ENCODE measurements at regions not wholly inside any gene's neighbourhood (a gene's known extent, or its start where the extent isn't known, plus 50 kb on each side); places are given as distances from the start of the nearest gene placed in this dataset.

GRCh38 chr9:82563841-82564240 lies 499.1 kb downstream of the RASEF start:
- CTCF ChIA-PET = no interaction called here

GRCh38 chr9:82565188-82565969 lies 497.6 kb downstream of the RASEF start:
- ChIA-PET POLR2A (ENCODE audit: low non-redundant PET) (no interaction called here), CTCF (no interaction called here)
- TF ChIP-seq EZH2 (IDR thresholded peaks at IDR 0.05; ENCODE audit: borderline replicate concordance, low read depth, low read length, poor library complexity, severe bottlenecking) = no peak
- DNase-seq (ENCODE audit: low spot score) = no peak
- intact Hi-C loops (cut with micrococcal nuclease; ENCODE audit: unreplicated experiment) = no loop called here
- Histone ChIP-seq H3K27ac (ENCODE audit: low read depth, low read length, poor library complexity, severe bottlenecking) (no peak overlapping the region), H3K4me1 (ENCODE audit: insufficient read depth, low read length, poor library complexity, severe bottlenecking) (no peaks in the 10 kb centered on the region), H3K4me3 (ENCODE audit: low read depth, low read length, poor library complexity, severe bottlenecking) (no peak overlapping the region), H3K36me3 (ENCODE audit: insufficient read depth, low read length, poor library complexity, severe bottlenecking) (no peaks in the 10 kb centered on the region), H3K9me3 (ENCODE audit: low read depth, low read length, poor library complexity, severe bottlenecking) (no peaks in the 10 kb centered on the region), H3K27me3 (replicated peaks; ENCODE audit: insufficient read depth, low read depth, low read length, poor library complexity) (no peaks in the 10 kb centered on the region)
- BruUV-seq (replicated peaks) = no TSS peak

More at GRCh38 chr9:82563841-82564240, 499.1 kb downstream of the RASEF start:
- intact Hi-C loops (cut with micrococcal nuclease; ENCODE audit: unreplicated experiment) = no loop called here
- no peak for DNase-seq (ENCODE audit: low spot score)
- no TSS peak for BruUV-seq (replicated peaks)
- Histone ChIP-seq H3K27ac (ENCODE audit: low read depth, low read length, poor library complexity, severe bottlenecking) (no peak overlapping the region), H3K9me3 (ENCODE audit: low read depth, low read length, poor library complexity, severe bottlenecking) (no peaks in the 10 kb centered on the region), H3K27me3 (replicated peaks; ENCODE audit: insufficient read depth, low read depth, low read length, poor library complexity) (no peaks in the 10 kb centered on the region), H3K4me1 (ENCODE audit: insufficient read depth, low read length, poor library complexity, severe bottlenecking) (no peaks in the 10 kb centered on the region), H3K4me3 (ENCODE audit: low read depth, low read length, poor library complexity, severe bottlenecking) (no peak overlapping the region), H3K36me3 (ENCODE audit: insufficient read depth, low read length, poor library complexity, severe bottlenecking) (no peaks in the 10 kb centered on the region)
- no peak for TF ChIP-seq CTCF (conservative IDR thresholded peaks at IDR 0.05; ENCODE audit: low read depth, low read length)
- no peak for TF ChIP-seq EZH2 (IDR thresholded peaks at IDR 0.05; ENCODE audit: borderline replicate concordance, low read depth, low read length, poor library complexity, severe bottlenecking)
- POLR2A ChIA-PET (ENCODE audit: low non-redundant PET) = no interaction called here

GRCh38 chr9:82567953-82568352 lies 495.0 kb downstream of the RASEF start:
- Histone ChIP-seq H3K27me3 (replicated peaks; ENCODE audit: insufficient read depth, low read depth, low read length, poor library complexity) (no peaks in the 10 kb centered on the region), H3K27ac (ENCODE audit: low read depth, low read length, poor library complexity, severe bottlenecking) (no peak overlapping the region), H3K9me3 (ENCODE audit: low read depth, low read length, poor library complexity, severe bottlenecking) (no peaks in the 10 kb centered on the region), H3K4me3 (ENCODE audit: low read depth, low read length, poor library complexity, severe bottlenecking) (no peak overlapping the region), H3K36me3 (ENCODE audit: insufficient read depth, low read length, poor library complexity, severe bottlenecking) (no peaks in the 10 kb centered on the region), H3K4me1 (ENCODE audit: insufficient read depth, low read length, poor library complexity, severe bottlenecking) (no peaks in the 10 kb centered on the region)
- ChIA-PET CTCF (no interaction called here), POLR2A (ENCODE audit: low non-redundant PET) (no interaction called here)
- BruUV-seq (replicated peaks) = no TSS peak
- intact Hi-C loops (cut with micrococcal nuclease; ENCODE audit: unreplicated experiment) = no loop called here
- TF ChIP-seq EZH2 (IDR thresholded peaks at IDR 0.05; ENCODE audit: borderline replicate concordance, low read depth, low read length, poor library complexity, severe bottlenecking) (no peak), CTCF (conservative IDR thresholded peaks at IDR 0.05; ENCODE audit: low read depth, low read length) (no peak)
- no peak for DNase-seq (ENCODE audit: low spot score)

- Histone ChIP-seq H3K27me3 (replicated peaks; ENCODE audit: insufficient read depth, low read depth, low read length, poor library complexity) (no peaks in the 10 kb centered on the region), H3K9me3 (ENCODE audit: low read depth, low read length, poor library complexity, severe bottlenecking) (peaks cover 5% of the 10 kb centered on the region), H3K36me3 (ENCODE audit: insufficient read depth, low read length, poor library complexity, severe bottlenecking) (no peaks in the 10 kb centered on the region), H3K4me1 (ENCODE audit: insufficient read depth, low read length, poor library complexity, severe bottlenecking) (no peaks in the 10 kb centered on the region), H3K27ac (ENCODE audit: low read depth, low read length, poor library complexity, severe bottlenecking) (no peak overlapping the region), H3K4me3 (ENCODE audit: low read depth, low read length, poor library complexity, severe bottlenecking) (no peak overlapping the region)
- BruUV-seq (replicated peaks) = no TSS peak
- CTCF ChIA-PET = no interaction called here
- POLR2A ChIA-PET (ENCODE audit: low non-redundant PET) = no interaction called here
- no peak for TF ChIP-seq EZH2 (IDR thresholded peaks at IDR 0.05; ENCODE audit: borderline replicate concordance, low read depth, low read length, poor library complexity, severe bottlenecking)
- no peak for TF ChIP-seq CTCF (conservative IDR thresholded peaks at IDR 0.05; ENCODE audit: low read depth, low read length)
- intact Hi-C loops (cut with micrococcal nuclease; ENCODE audit: unreplicated experiment) = no loop called here
- no peak for DNase-seq (ENCODE audit: low spot score)
These were observed 492.7 kb downstream of the RASEF start for GRCh38 chr9:82570226-82570625.

Data from A673 (cell line).